Mesothelial cell of epicardium (in vitro differentiated cells): ENCODE measurements at regions not wholly inside any gene's neighbourhood (a gene's known extent, or its start where the extent isn't known, plus 50 kb on each side); places are given as distances from the start of the nearest gene placed in this dataset.

Source experiments
- DNase-seq, 2 experiments: peaks; one replicate each; pipeline ENCODE4 v3.0.0; 2021; ENCODE audit warnings: low spot score in 2 of 2; ENCODE audit not compliant: unreplicated experiment in 2 of 2
- H3K27ac Mint-ChIP-seq: 2 replicates; pipeline ENCODE4 v1.8.0; 2021; ENCODE audit warnings: mixed read lengths
- H3K27me3 Mint-ChIP-seq: 2 replicates; pipeline ENCODE4 v1.8.0; 2021; ENCODE audit warnings: low read depth, mixed read lengths
- H3K36me3 Mint-ChIP-seq: 2 replicates; pipeline ENCODE4 v1.8.0; 2021; ENCODE audit warnings: mixed read lengths
- H3K4me1 Mint-ChIP-seq: 2 replicates; pipeline ENCODE4 v1.8.0; 2021; ENCODE audit warnings: mixed read lengths
- H3K4me3 Mint-ChIP-seq: 2 replicates; pipeline ENCODE4 v1.8.0; 2021; ENCODE audit warnings: mild to moderate bottlenecking, moderate library complexity, mixed read lengths
- H3K9me3 Mint-ChIP-seq: 2 replicates; pipeline ENCODE4 v1.8.0; 2021; ENCODE audit warnings: mixed read lengths
- CTCF ChIP-seq: fragments of 200-600 bp; sonication (generic); IDR thresholded peaks from one replicate; pipeline ENCODE4 v1.5.0; 2021; ENCODE audit warnings: antibody characterized with exemption; ENCODE audit not compliant: unreplicated experiment

DNA sequence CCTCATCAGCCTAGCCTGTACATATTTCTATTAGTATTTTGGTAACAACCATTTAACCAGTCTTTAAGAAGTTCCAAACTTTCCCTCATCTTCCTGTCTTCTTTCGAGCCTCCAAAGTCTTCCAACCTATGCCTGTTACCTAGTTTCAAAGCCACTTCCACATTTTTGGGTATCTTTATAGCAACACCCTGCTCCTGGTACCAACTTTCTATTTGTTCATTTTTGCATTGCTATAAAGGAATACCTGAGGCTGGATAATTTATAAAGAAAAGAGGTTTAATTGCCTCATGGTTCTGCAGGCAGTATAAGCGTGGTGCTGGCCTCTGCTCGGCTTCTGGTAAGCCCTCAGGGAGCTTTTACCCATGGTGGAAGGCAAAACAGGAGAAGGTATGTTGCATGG, 578.8 kb upstream of the AUTS2 start:
- H3K36me3 Mint-ChIP-seq = peaks cover 4% of the 10 kb centered on the region
- DNase-seq = no peak
- no peaks in the 10 kb centered on the region for H3K4me1 Mint-ChIP-seq
- H3K4me3 Mint-ChIP-seq = no peak overlapping the region
- no peaks in the 10 kb centered on the region for H3K27me3 Mint-ChIP-seq
- no peak overlapping the region for H3K27ac Mint-ChIP-seq
- TF ChIP-seq CTCF = no peak
- peaks cover 21% of the 10 kb centered on the region for H3K9me3 Mint-ChIP-seq

DNA sequence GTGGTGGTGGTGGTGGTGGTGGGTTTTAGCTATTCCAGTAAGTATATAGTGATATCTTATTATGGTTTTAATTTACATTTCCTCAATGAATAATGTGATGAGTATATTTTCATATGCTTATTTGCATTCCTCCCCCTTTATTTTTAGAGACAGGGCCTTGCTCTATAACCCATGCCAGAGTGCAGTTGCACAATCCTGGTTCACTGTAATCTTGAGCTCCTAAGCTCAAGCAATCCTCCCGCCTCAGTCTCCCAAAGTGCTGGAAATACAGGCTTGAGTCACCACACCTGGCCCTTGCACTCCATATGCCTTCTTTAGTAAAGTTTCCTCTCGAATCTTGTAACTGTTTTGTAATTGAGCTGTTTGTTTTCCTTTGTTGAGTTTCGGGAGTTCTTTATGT, 577.7 kb upstream of the AUTS2 start:
- no peak for TF ChIP-seq CTCF
- H3K9me3 Mint-ChIP-seq = peaks cover 19% of the 10 kb centered on the region
- H3K4me1 Mint-ChIP-seq = no peaks in the 10 kb centered on the region
- peaks cover 4% of the 10 kb centered on the region for H3K36me3 Mint-ChIP-seq
- no peak overlapping the region for H3K4me3 Mint-ChIP-seq
- H3K27me3 Mint-ChIP-seq = no peaks in the 10 kb centered on the region
- H3K27ac Mint-ChIP-seq = no peak overlapping the region
- DNase-seq = no peak

DNA sequence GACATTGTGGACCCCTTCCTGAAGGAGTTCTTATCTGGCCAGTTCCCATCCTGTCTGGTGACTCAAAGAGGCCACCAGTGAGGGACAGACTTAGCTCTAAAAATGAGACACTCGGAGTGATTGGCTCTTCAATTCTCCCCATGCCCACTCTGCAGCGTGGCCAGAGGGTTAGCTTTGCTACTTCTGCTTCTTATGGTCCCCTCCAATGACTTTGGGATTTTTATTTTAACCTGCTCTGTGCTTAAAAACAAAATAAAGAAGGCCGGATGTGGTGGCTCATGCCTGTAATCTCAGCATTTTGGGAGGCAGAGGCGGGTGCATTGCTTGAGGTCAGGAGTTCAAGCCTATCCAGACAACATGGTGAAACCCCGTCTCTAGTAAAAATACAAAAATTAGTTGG, 573.0 kb upstream of the AUTS2 start:
- no peak overlapping the region for H3K4me3 Mint-ChIP-seq
- no peaks in the 10 kb centered on the region for H3K4me1 Mint-ChIP-seq
- no peak overlapping the region for H3K27ac Mint-ChIP-seq
- no peaks in the 10 kb centered on the region for H3K27me3 Mint-ChIP-seq
- no peak for TF ChIP-seq CTCF
- H3K36me3 Mint-ChIP-seq = no peaks in the 10 kb centered on the region
- no peak for DNase-seq
- peaks cover 6% of the 10 kb centered on the region for H3K9me3 Mint-ChIP-seq

GRCh38 chr7:69032848-69033247, 565.4 kb upstream of the AUTS2 start:
- H3K27me3 Mint-ChIP-seq = peaks cover 2% of the 10 kb centered on the region
- no peak for DNase-seq
- H3K4me1 Mint-ChIP-seq = no peaks in the 10 kb centered on the region
- H3K27ac Mint-ChIP-seq = no peak overlapping the region
- no peak for TF ChIP-seq CTCF
- peaks cover 3% of the 10 kb centered on the region for H3K9me3 Mint-ChIP-seq
- no peaks in the 10 kb centered on the region for H3K36me3 Mint-ChIP-seq
- H3K4me3 Mint-ChIP-seq = no peak overlapping the region

DNA sequence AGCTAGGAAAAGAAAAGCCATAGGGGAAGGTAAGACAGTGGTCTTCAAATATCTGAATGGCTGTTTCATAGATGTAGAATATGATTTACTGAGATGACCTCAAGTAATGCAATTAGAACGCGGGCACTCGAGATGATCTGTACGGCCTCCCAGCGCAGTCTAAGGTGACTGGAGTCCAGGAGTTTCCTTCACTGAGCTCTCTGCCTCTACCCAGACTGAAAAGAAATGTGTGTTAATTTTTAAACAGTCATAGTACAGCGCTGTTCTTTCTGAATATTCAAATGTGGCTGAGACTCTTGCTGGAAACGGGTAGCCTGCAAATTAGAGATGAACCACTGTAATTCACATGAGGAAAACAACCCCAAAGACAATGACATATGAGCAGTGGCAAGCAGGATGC, 562.4 kb upstream of the AUTS2 start:
- H3K36me3 Mint-ChIP-seq = no peaks in the 10 kb centered on the region
- H3K4me3 Mint-ChIP-seq = no peak overlapping the region
- DNase-seq = no peak
- no peak for TF ChIP-seq CTCF
- peaks cover 3% of the 10 kb centered on the region for H3K9me3 Mint-ChIP-seq
- no peak overlapping the region for H3K27ac Mint-ChIP-seq
- H3K4me1 Mint-ChIP-seq = no peaks in the 10 kb centered on the region
- peaks cover 6% of the 10 kb centered on the region for H3K27me3 Mint-ChIP-seq

DNA sequence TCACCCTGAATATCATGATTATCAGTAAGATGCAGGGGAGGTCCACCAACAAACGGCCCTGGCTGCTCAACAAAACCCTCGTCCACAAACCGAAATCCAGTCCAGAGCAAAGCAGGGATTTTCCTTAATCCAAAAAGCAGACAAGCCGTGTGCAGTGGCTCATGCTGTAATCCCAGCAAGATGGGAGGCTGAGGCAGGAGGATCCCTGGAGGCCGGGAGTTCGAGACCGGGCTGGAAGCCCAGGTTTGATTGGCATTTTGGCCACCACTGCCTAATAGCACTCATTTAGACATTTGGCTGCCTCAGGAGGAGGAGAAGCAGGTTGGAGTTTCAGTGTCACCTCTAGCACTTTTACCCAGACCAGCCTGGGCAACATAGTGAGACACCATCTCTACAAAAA, 562.0 kb upstream of the AUTS2 start:
- H3K27ac Mint-ChIP-seq = no peak overlapping the region
- H3K4me1 Mint-ChIP-seq = no peaks in the 10 kb centered on the region
- TF ChIP-seq CTCF = no peak
- no peaks in the 10 kb centered on the region for H3K36me3 Mint-ChIP-seq
- H3K4me3 Mint-ChIP-seq = no peak overlapping the region
- no peak for DNase-seq
- peaks cover 3% of the 10 kb centered on the region for H3K9me3 Mint-ChIP-seq
- peaks cover 6% of the 10 kb centered on the region for H3K27me3 Mint-ChIP-seq
